Liver (tissue), 8 donors: ENCODE measurements at regions not wholly inside any gene's neighbourhood (a gene's known extent, or its start where the extent isn't known, plus 50 kb on each side); places are given as distances from the start of the nearest gene placed in this dataset.

Experiments used
- DNase-seq: peaks from one replicate; pipeline ENCODE4 v3.0.0-alpha.2; 2017; ENCODE audit warnings: low spot score
- H3K27ac ChIP-seq, 2 donors: one replicate each; pipeline ENCODE4 v1.7.0; 2013; ENCODE audit warnings: inconsistent platforms in 2 of 2, low read length in 2 of 2, control low read depth in 1 of 2, low read depth in 1 of 2, mild to moderate bottlenecking in 1 of 2
- H3K27me3 ChIP-seq, 4 donors: one replicate each; pipeline versions ENCODE4 v1.6.1 to v1.7.0; 2013; ENCODE audit warnings: low read length in 3 of 4, inconsistent platforms in 1 of 4, mild to moderate bottlenecking in 1 of 4, moderate library complexity in 1 of 4; ENCODE audit not compliant: control insufficient read depth in 4 of 4, insufficient read depth in 4 of 4
- H3K36me3 ChIP-seq, 4 donors: one replicate each; pipeline versions ENCODE4 v1.6.1 to v1.7.0; 2013; ENCODE audit warnings: low read length in 3 of 4, mild to moderate bottlenecking in 3 of 4, low read depth in 1 of 4, moderate library complexity in 1 of 4; ENCODE audit not compliant: control insufficient read depth in 4 of 4, insufficient read depth in 3 of 4
- H3K4me1 ChIP-seq, 4 donors: one replicate each; pipeline versions ENCODE4 v1.6.1 to v1.7.0; 2013; ENCODE audit warnings: low read length in 3 of 4, mild to moderate bottlenecking in 3 of 4, moderate library complexity in 1 of 4; ENCODE audit not compliant: control insufficient read depth in 4 of 4, insufficient read depth in 4 of 4
- H3K4me3 ChIP-seq, 3 donors: one replicate each; pipeline versions ENCODE4 v1.6.1 to v1.7.0; 2013; ENCODE audit warnings: low read length in 3 of 3, control low read depth in 1 of 3, low read depth in 1 of 3, mild to moderate bottlenecking in 1 of 3
- H3K9ac ChIP-seq, 2 donors: one replicate each; pipeline ENCODE4 v1.7.0; 2013; ENCODE audit warnings: low read length in 2 of 2, mild to moderate bottlenecking in 2 of 2, moderate library complexity in 2 of 2, control low read depth in 1 of 2, low read depth in 1 of 2
- H3K9me3 ChIP-seq, 4 donors: one replicate each; pipeline versions ENCODE4 v1.6.1 to v1.7.0; 2013; ENCODE audit warnings: low read length in 3 of 4; ENCODE audit not compliant: control insufficient read depth in 4 of 4
- ATF3 ChIP-seq: IDR thresholded peaks from 2 replicates; pipeline ENCODE4 v1.6.1; 2016; ENCODE audit warnings: antibody characterized with exemption
- CTCF ChIP-seq: fragments of 150-350 bp; IDR thresholded peaks from 2 replicates; pipeline ENCODE4 v1.5.1; 2017; ENCODE audit warnings: improper control_type of control experiment, low read depth, low read length; ENCODE audit not compliant: missing input control
- EGR1 ChIP-seq, 2 donors: IDR thresholded peaks; 2 replicates each; pipeline ENCODE4 v1.6.1; 2016 to 2018; ENCODE audit warnings: antibody characterized with exemption in 2 of 2, low read depth in 2 of 2
- FOXA1 ChIP-seq: IDR thresholded peaks from 2 replicates; pipeline ENCODE4 v1.6.1; 2016; ENCODE audit warnings: antibody characterized with exemption
- HNF4A ChIP-seq, 2 donors: conservative IDR thresholded peaks; 2 replicates each; pipeline ENCODE4 v1.6.1; 2016; ENCODE audit warnings: antibody characterized with exemption in 2 of 2, mild to moderate bottlenecking in 2 of 2
- HNF4G ChIP-seq: IDR thresholded peaks from 2 replicates; pipeline ENCODE4 v1.6.1; 2016; ENCODE audit warnings: antibody characterized with exemption
- JUND ChIP-seq, 2 donors: IDR thresholded peaks; 2 replicates each; pipeline ENCODE4 v1.6.1; 2016; ENCODE audit warnings: antibody characterized with exemption in 2 of 2
- MAX ChIP-seq: IDR thresholded peaks from 2 replicates; pipeline ENCODE4 v1.6.1; 2016; ENCODE audit warnings: antibody characterized with exemption
- RAD21 ChIP-seq, 2 donors: IDR thresholded peaks; 2 replicates each; pipeline ENCODE4 v1.6.1; 2016; ENCODE audit warnings: antibody characterized with exemption in 2 of 2, mild to moderate bottlenecking in 2 of 2
- REST ChIP-seq: IDR thresholded peaks from 2 replicates; pipeline ENCODE4 v1.6.1; 2016; ENCODE audit warnings: antibody characterized with exemption, mild to moderate bottlenecking
- RXRA ChIP-seq, 2 donors: IDR thresholded peaks; 2 replicates each; pipeline ENCODE4 v1.6.1; 2017 to 2018; ENCODE audit warnings: antibody characterized with exemption in 2 of 2, mild to moderate bottlenecking in 1 of 2
- SP1 ChIP-seq: IDR thresholded peaks from 2 replicates; pipeline ENCODE4 v1.6.1; 2018; ENCODE audit warnings: antibody characterized with exemption, mild to moderate bottlenecking
- TAF1 ChIP-seq: conservative IDR thresholded peaks from 2 replicates; pipeline ENCODE4 v1.6.1; 2016; ENCODE audit warnings: antibody characterized with exemption, mild to moderate bottlenecking
- YY1 ChIP-seq: IDR thresholded peaks from 2 replicates; pipeline ENCODE4 v1.6.1; 2016; ENCODE audit warnings: antibody characterized with exemption, mild to moderate bottlenecking
- WGBS: extraction: QIAGEN DNeasy Blood & Tissue Kit; methylation state at CpG from one replicate; pipeline ENCODE4 v1.1.7; 2013; 5-methylcytosine and 5-hydroxymethylcytosine counted together
- donor health status: healthy.
- donor health status: healthy.
- donor health status: healthy.
- donor health status: healthy.
- donor health status: healthy.

GRCh38 chr16:5498562-5498961 is 401.0 kb upstream of the EEF2KMT start:
- DNase-seq, result no peak
- H3K9ac ChIP-seq, result no peak overlapping the region
- peaks cover 0 to 8% (median 1%) of the 10 kb centered on the region in 4 donors for H3K27me3 ChIP-seq
- WGBS, result 62% methylated on average over 2 of the region's 2 CpGs
- no peaks in the 10 kb centered on the region for H3K36me3 ChIP-seq
- no peaks in the 10 kb centered on the region for H3K4me1 ChIP-seq
- no peak overlapping the region for H3K27ac ChIP-seq
- TF ChIP-seq SP1 (no peak), REST (no peak), HNF4G (no peak), CTCF (no peak)
- H3K9me3 ChIP-seq, result no peaks in the 10 kb centered on the region
- no peak overlapping the region for H3K4me3 ChIP-seq

- Histone ChIP-seq H3K9ac (no peak overlapping the region), H3K27me3 (peaks cover 0 to 4% (median 0%) of the 10 kb centered on the region in 4 donors)
- WGBS, result 81% methylated on average over 6 of the region's 6 CpGs
These were observed 398.4 kb upstream of the EEF2KMT start for GRCh38 chr16:5496013-5496412.

More at GRCh38 chr16:5496013-5496412, 398.4 kb upstream of the EEF2KMT start:
- H3K27ac ChIP-seq, result no peak overlapping the region
- H3K4me3 ChIP-seq, result no peak overlapping the region
- no peak for DNase-seq
- no peaks in the 10 kb centered on the region for H3K36me3 ChIP-seq
- no peaks in the 10 kb centered on the region for H3K4me1 ChIP-seq
- TF ChIP-seq TAF1, result no peak
- TF ChIP-seq FOXA1, result no peak
- no peak for TF ChIP-seq JUND (IDR thresholded peaks at IDR 0.05)
- TF ChIP-seq EGR1 (IDR thresholded peaks at IDR 0.05; ENCODE audit: low read depth in 2 of 2), result no peak
- no peak for TF ChIP-seq HNF4A (conservative IDR thresholded peaks at IDR 0.05)
- TF ChIP-seq YY1, result no peak
- TF ChIP-seq REST, result no peak
- no peak for TF ChIP-seq ATF3
- TF ChIP-seq CTCF, result no peak
- no peak for TF ChIP-seq MAX
- no peak for TF ChIP-seq HNF4G
- no peak for TF ChIP-seq SP1
- TF ChIP-seq RAD21 (IDR thresholded peaks at IDR 0.05), result no peak
- no peak for TF ChIP-seq RXRA (IDR thresholded peaks at IDR 0.05)
- peaks cover 0 to 2% (median 0%) of the 10 kb centered on the region in 4 donors for H3K9me3 ChIP-seq
